Keratinocyte (primary cell): ENCODE measurements at regions not wholly inside any gene's neighbourhood (a gene's known extent, or its start where the extent isn't known, plus 50 kb on each side); places are given as distances from the start of the nearest gene placed in this dataset.

ENCODE experiments used
- CTCF ChIP-seq, 3 experiments: IDR thresholded peaks in 1 of 3; conservative IDR thresholded peaks in 1 of 3; optimal IDR thresholded peaks in 1 of 3; 2 replicates in 2 of 3; 3 replicates in 1 of 3; pipeline versions ENCODE3 to v1.5.1; 2011; ENCODE audit warnings: low read length in 3 of 3, mild to moderate bottlenecking in 3 of 3, moderate library complexity in 2 of 3, control low read depth in 1 of 3, inconsistent platforms in 1 of 3; ENCODE audit not compliant: insufficient read depth in 2 of 3; ENCODE audit errors: extremely low read depth in 1 of 3
- EZH2 ChIP-seq: IDR thresholded peaks from one replicate; pipeline ENCODE4 v1.6.1; 2012; ENCODE audit warnings: inconsistent platforms, mild to moderate bottlenecking, low read length, moderate library complexity

DNA sequence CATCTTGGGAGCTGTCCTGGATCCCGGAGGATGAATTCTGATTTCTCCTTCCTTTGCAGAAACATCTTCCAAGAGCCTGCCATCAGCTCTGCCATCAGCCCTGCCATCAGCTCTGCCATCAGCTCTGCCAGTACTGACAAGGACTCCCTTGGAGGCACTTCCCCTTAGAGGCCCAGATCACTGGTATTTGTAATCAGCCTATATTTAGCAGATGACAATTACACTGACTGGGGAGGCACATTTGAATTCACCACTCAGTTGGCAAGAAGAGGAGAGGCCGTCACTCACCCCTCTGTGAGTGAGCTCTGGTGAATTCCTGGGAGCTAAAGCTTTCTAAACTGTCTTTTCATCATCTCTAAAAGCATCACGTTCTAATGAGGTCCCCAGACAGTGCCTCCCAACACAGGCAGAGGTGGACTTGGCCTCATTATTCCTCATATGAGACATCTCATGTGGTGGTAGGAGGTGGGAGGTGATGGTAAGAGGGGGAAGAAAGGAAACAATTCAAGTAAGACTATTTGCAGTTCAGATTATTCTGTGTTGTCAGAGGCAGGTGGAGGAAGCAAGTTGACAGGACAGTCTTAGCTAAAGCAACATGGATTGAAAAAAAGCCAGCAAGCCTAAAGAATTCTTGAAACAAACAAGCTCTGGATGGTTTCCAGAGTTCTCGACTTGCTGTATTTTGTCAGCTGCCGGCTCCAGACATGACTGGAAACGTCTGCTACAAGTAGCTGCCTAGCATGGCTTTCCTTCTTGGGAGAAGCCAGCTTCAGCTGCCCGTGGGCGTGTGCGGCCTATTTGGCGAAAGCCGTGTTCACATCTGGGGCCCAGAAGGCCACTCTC lies 771.7 kb downstream of the TBC1D22A start:
- TF ChIP-seq CTCF (optimal IDR thresholded peaks at IDR 0.05 in 1 of 3, IDR thresholded peaks at IDR 0.05 in 1 of 3, conservative IDR thresholded peaks at IDR 0.05 in 1 of 3; ENCODE audit: extremely low read depth in 1 of 3, insufficient read depth in 2 of 3, low read length in 3 of 3) (no peak), EZH2 (no peak)
